Nephron progenitor cell (in vitro differentiated cells): ENCODE measurements at regions not wholly inside any gene's neighbourhood (a gene's known extent, or its start where the extent isn't known, plus 50 kb on each side); places are given as distances from the start of the nearest gene placed in this dataset.

Source experiments
- DNase-seq: peaks from one replicate; pipeline ENCODE4 v3.0.0; 2021
- H3K27ac Mint-ChIP-seq: 2 replicates; pipeline ENCODE4 v1.8.0; 2021; ENCODE audit warnings: mild to moderate bottlenecking, moderate library complexity, mixed read lengths
- H3K27me3 Mint-ChIP-seq: 2 replicates; pipeline ENCODE4 v1.8.0; 2021; ENCODE audit warnings: mild to moderate bottlenecking, low read depth, mixed read lengths; ENCODE audit not compliant: poor library complexity
- H3K36me3 Mint-ChIP-seq: 2 replicates; pipeline ENCODE4 v1.8.0; 2021; ENCODE audit warnings: low read depth, mixed read lengths
- H3K4me1 Mint-ChIP-seq: 2 replicates; pipeline ENCODE4 v1.8.0; 2021; ENCODE audit warnings: mixed read lengths
- H3K4me3 Mint-ChIP-seq: 2 replicates; pipeline ENCODE4 v1.8.0; 2021; ENCODE audit warnings: mild to moderate bottlenecking, moderate library complexity, mixed read lengths
- H3K9me3 Mint-ChIP-seq: 2 replicates; pipeline ENCODE4 v1.8.0; 2021; ENCODE audit warnings: mild to moderate bottlenecking, moderate library complexity, mixed read lengths
- CTCF ChIP-seq: fragments of 200-600 bp; sonication (generic); IDR thresholded peaks from 2 replicates; pipeline ENCODE4 v1.5.0; 2021; ENCODE audit warnings: antibody characterized with exemption

GRCh38 chr9:20226345-20226744, 396.0 kb downstream of the MLLT3 start:
- Mint-ChIP-seq H3K9me3 (peaks cover 20% of the 10 kb centered on the region), H3K36me3 (peaks cover 5% of the 10 kb centered on the region), H3K4me1 (peaks cover 31% of the 10 kb centered on the region), H3K27me3 (no peaks in the 10 kb centered on the region), H3K4me3 (no peak overlapping the region), H3K27ac (no peak overlapping the region)
- DNase-seq: no peak
- no peak for TF ChIP-seq CTCF

- H3K4me1 Mint-ChIP-seq: peaks cover 36% of the 10 kb centered on the region
- DNase-seq: no peak
Measured at GRCh38 chr9:20225826-20226225, 396.5 kb downstream of the MLLT3 start.

GRCh38 chr9:20224756-20225155, 397.5 kb downstream of the MLLT3 start:
- Mint-ChIP-seq H3K4me1 (peaks cover 46% of the 10 kb centered on the region), H3K27ac (no peak overlapping the region), H3K4me3 (no peak overlapping the region), H3K27me3 (no peaks in the 10 kb centered on the region), H3K36me3 (no peaks in the 10 kb centered on the region), H3K9me3 (peaks cover 9% of the 10 kb centered on the region)
- TF ChIP-seq CTCF: no peak
- DNase-seq: no peak

More at GRCh38 chr9:20225826-20226225, 396.5 kb downstream of the MLLT3 start:
- Mint-ChIP-seq H3K9me3 (peaks cover 15% of the 10 kb centered on the region), H3K4me3 (no peak overlapping the region), H3K27ac (no peak overlapping the region), H3K27me3 (no peaks in the 10 kb centered on the region), H3K36me3 (no peaks in the 10 kb centered on the region)
- no peak for TF ChIP-seq CTCF

GRCh38 chr9:20220286-20220685, 402.0 kb downstream of the MLLT3 start:
- Mint-ChIP-seq H3K27ac (peak overlapping the region; percentile 27), H3K4me3 (no peak overlapping the region), H3K36me3 (no peaks in the 10 kb centered on the region), H3K4me1 (peaks cover 36% of the 10 kb centered on the region), H3K9me3 (peaks cover 9% of the 10 kb centered on the region), H3K27me3 (no peaks in the 10 kb centered on the region)
- no peak for DNase-seq
- TF ChIP-seq CTCF: no peak

- H3K4me3 Mint-ChIP-seq: no peak overlapping the region
- no peak for DNase-seq
- H3K9me3 Mint-ChIP-seq: peaks cover 9% of the 10 kb centered on the region
- peaks cover 32% of the 10 kb centered on the region for H3K4me1 Mint-ChIP-seq
- peaks cover 7% of the 10 kb centered on the region for H3K36me3 Mint-ChIP-seq
- no peaks in the 10 kb centered on the region for H3K27me3 Mint-ChIP-seq
- H3K27ac Mint-ChIP-seq: no peak overlapping the region
- TF ChIP-seq CTCF: no peak
Measured at GRCh38 chr9:20219437-20219836, 402.9 kb downstream of the MLLT3 start.

GRCh38 chr9:20217596-20217995, 404.7 kb downstream of the MLLT3 start:
- peaks cover 7% of the 10 kb centered on the region for H3K36me3 Mint-ChIP-seq
- no peak for DNase-seq
- H3K4me1 Mint-ChIP-seq: peaks cover 32% of the 10 kb centered on the region
- no peaks in the 10 kb centered on the region for H3K9me3 Mint-ChIP-seq
- no peaks in the 10 kb centered on the region for H3K27me3 Mint-ChIP-seq
- H3K27ac Mint-ChIP-seq: no peak overlapping the region
- no peak for TF ChIP-seq CTCF
- no peak overlapping the region for H3K4me3 Mint-ChIP-seq
